ENCODE measurements at regions not wholly inside any gene's neighbourhood (a gene's known extent, or its start where the extent isn't known, plus 50 kb on each side); places are given as distances from the start of the nearest gene placed in this dataset.

DNA sequence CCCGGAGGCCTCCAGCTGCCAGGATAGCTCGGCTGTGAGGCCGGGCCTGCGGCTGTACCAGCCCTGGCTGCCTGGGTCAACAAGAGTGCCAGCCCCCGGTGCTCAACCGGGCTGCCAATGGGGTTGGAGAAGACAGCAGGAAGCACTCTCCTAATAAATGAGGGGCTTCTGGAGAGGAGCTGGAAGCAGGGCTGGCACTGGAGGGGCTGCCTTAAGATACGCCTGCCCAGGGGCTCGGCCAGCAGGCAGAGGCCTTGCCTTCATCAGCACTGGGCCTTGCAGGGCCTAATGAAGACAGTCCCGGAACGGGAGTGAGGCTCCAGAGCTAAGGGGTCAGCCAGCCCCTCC lies 73.6 kb downstream of the TEX51 start:
- no peak for TF ChIP-seq POLR2AphosphoS5 (IDR thresholded peaks at IDR 0.05; ENCODE audit: insufficient read depth, low read depth, low read length)
- no peak for TF ChIP-seq CTCF (IDR thresholded peaks at IDR 0.05; ENCODE audit: extremely low read depth in 1 of 2, insufficient read depth in 1 of 2, low read depth in 1 of 2, low read length in 2 of 2)
- no peak for TF ChIP-seq MAX (IDR thresholded peaks at IDR 0.05; ENCODE audit: insufficient read depth, insufficient read length)
- TF ChIP-seq EZH2 (IDR thresholded peaks at IDR 0.05; ENCODE audit: borderline replicate concordance, low read depth, low read length, severe bottlenecking): no peak
